Activated B cell treated with CpG ODN at 0.5 μM for 24 hours (primary cell): ENCODE measurements at regions not wholly inside any gene's neighbourhood (a gene's known extent, or its start where the extent isn't known, plus 50 kb on each side); places are given as distances from the start of the nearest gene placed in this dataset.
"Not testable (repeated sequence)": the region's sequence is repeated elsewhere in the genome, so short reads cannot be mapped to it uniquely, and the experiment has no call there.

Experiments
- ATAC-seq: fragments of 200-7000 bp; cut with Tn5 transposase; one replicate; pipeline ENCODE4 v1.10.0; 2021; ENCODE audit warnings: low read depth, mild to moderate bottlenecking, moderate library complexity
- CTCF ChIA-PET: fragments of 350-600 bp; sonication (Branson Sonifier 250); formaldehyde crosslinking; loops from one replicate; lab custom pipeline; 2021; ENCODE audit warnings: antibody characterized with exemption; lab: Charles Lee
- POLR2A ChIA-PET: fragments of 350-600 bp; sonication (Branson Sonifier 250); formaldehyde crosslinking; loops from one replicate; lab custom pipeline; 2021; ENCODE audit warnings: antibody characterized with exemption; lab: Charles Lee
- DNase-seq: peaks from one replicate; pipeline ENCODE4 v3.0.0; 2022
- H3K27ac Mint-ChIP-seq: one replicate; pipeline ENCODE4 v1.8.0; 2020; ENCODE audit warnings: mixed read lengths
- H3K27me3 Mint-ChIP-seq: one replicate; pipeline ENCODE4 v1.8.0; 2021; ENCODE audit warnings: mixed read lengths
- H3K36me3 Mint-ChIP-seq: one replicate; pipeline ENCODE4 v1.8.0; 2021; ENCODE audit warnings: low read depth, mixed read lengths
- H3K4me1 Mint-ChIP-seq: one replicate; pipeline ENCODE4 v1.8.0; 2021; ENCODE audit warnings: mixed read lengths
- H3K4me3 Mint-ChIP-seq: one replicate; pipeline ENCODE4 v1.8.0; 2020; ENCODE audit warnings: mild to moderate bottlenecking, mixed read lengths
- H3K9me3 Mint-ChIP-seq: one replicate; pipeline ENCODE4 v1.8.0; 2020; ENCODE audit warnings: mixed read lengths
- CTCF ChIP-seq: fragments of 200-600 bp; IDR thresholded peaks from one replicate; pipeline ENCODE4 v1.8.0; 2022; ENCODE audit warnings: antibody characterized with exemption, mild to moderate bottlenecking
- intact Hi-C: fragments of 100-400 bp; cut with micrococcal nuclease; formaldehyde crosslinking; loops from one replicate; pipeline ENCODE4 v1.15.1; 2024

DNA sequence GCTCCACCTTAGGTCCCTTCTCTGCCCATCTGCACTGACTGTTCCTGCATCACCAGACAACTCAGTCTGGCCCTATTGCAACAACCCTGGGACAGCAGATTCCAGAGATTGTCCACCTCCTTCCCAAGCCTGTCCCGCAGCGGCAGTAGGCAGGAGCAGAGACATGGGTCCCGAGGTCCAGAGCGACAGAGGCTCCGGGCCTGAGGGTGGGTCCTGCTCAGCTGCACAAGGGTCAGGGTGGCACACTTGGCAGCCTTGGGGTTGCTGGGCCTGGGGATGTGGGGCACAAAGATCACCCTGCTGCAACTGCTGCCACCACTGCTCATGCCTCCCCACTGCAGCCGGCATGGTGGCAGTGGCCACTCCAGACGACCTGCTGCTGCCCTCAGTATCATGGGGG is 674.5 kb downstream of the SH3BGRL start:
- Mint-ChIP-seq H3K27me3 (no peaks in the 10 kb centered on the region), H3K36me3 (no peaks in the 10 kb centered on the region), H3K9me3 (peaks cover 1% of the 10 kb centered on the region), H3K27ac (no peak overlapping the region), H3K4me3 (no peak overlapping the region), H3K4me1 (no peaks in the 10 kb centered on the region)
- TF ChIP-seq CTCF, result no peak
- ATAC-seq (no peak), DNase-seq (no peak)
- ChIA-PET CTCF (no interaction called here), POLR2A (no interaction called here)
- intact Hi-C loops, result no loop called here

DNA sequence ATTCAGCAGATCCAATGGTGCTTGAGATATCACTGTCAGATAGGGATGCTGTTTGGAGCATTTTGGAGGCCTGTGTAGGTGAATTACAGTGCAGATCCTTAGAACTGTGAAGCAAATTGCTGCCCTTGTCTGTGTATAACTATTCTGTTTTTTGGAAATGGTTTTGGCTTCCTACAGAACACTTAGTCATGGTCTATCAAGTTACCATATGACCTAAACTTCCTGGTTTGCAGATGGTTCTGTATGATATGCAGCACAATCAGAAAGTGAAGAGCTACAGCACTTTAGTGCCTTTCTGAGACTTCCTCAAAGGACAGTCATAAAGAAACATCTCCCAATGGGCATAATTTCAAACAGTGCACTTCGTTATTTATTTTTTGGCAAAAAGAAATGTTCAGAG is 688.6 kb downstream of the SH3BGRL start:
- no peak for DNase-seq
- no peak overlapping the region for H3K4me3 Mint-ChIP-seq
- no peak for ATAC-seq
- no peaks in the 10 kb centered on the region for H3K36me3 Mint-ChIP-seq
- POLR2A ChIA-PET, result no interaction called here
- intact Hi-C loops, result no loop called here
- TF ChIP-seq CTCF, result no peak
- no peaks in the 10 kb centered on the region for H3K4me1 Mint-ChIP-seq
- H3K27ac Mint-ChIP-seq, result no peak overlapping the region
- CTCF ChIA-PET, result no interaction called here
- no peaks in the 10 kb centered on the region for H3K27me3 Mint-ChIP-seq
- H3K9me3 Mint-ChIP-seq, result no peaks in the 10 kb centered on the region

GRCh38 chrX:81900522-81900921 is 698.6 kb downstream of the SH3BGRL start:
- H3K27me3 Mint-ChIP-seq, result no peaks in the 10 kb centered on the region
- no peak for ATAC-seq
- no peak for TF ChIP-seq CTCF
- H3K27ac Mint-ChIP-seq, result no peak overlapping the region
- no peaks in the 10 kb centered on the region for H3K4me1 Mint-ChIP-seq
- CTCF ChIA-PET, result no interaction called here
- POLR2A ChIA-PET, result no interaction called here
- no peak for DNase-seq
- H3K9me3 Mint-ChIP-seq, result peaks cover 4% of the 10 kb centered on the region
- intact Hi-C loops, result no loop called here
- no peaks in the 10 kb centered on the region for H3K36me3 Mint-ChIP-seq
- H3K4me3 Mint-ChIP-seq, result no peak overlapping the region

- intact Hi-C loops, result no loop called here
- ChIA-PET CTCF (no interaction called here), POLR2A (no interaction called here)
- no peaks in the 10 kb centered on the region for H3K36me3 Mint-ChIP-seq
- peaks cover 6% of the 10 kb centered on the region for H3K9me3 Mint-ChIP-seq
- no peak overlapping the region for H3K27ac Mint-ChIP-seq
- no peak for TF ChIP-seq CTCF
- no peaks in the 10 kb centered on the region for H3K4me1 Mint-ChIP-seq
- H3K27me3 Mint-ChIP-seq, result no peaks in the 10 kb centered on the region
- no peak for DNase-seq
- no peak overlapping the region for H3K4me3 Mint-ChIP-seq
- no peak for ATAC-seq
Observed at GRCh38 chrX:81925812-81926211, 723.9 kb downstream of the SH3BGRL start.

DNA sequence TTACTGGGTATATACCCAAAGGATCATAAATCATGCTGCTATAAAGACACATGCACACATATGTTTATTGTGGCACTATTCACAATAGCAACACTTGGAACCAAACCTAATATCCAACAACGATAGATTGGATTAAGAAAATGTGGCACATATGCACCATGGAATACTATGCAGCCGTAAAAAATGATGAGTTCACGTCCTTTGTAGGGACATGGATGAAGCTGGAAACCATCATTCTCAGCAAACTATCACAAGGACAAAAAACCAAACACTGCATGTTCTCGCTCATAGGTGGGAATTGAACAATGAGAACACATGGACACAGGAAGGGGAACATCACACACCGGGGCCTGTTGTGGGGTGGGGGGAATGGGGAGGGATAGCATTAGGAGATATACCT is 744.0 kb downstream of the SH3BGRL start:
- H3K27ac Mint-ChIP-seq, H3K4me3 Mint-ChIP-seq, H3K27me3 Mint-ChIP-seq, CTCF ChIA-PET, DNase-seq, H3K9me3 Mint-ChIP-seq, H3K36me3 Mint-ChIP-seq, ATAC-seq, H3K4me1 Mint-ChIP-seq, intact Hi-C loops, POLR2A ChIA-PET: not testable (repeated sequence)

- CTCF ChIA-PET, result no interaction called here
- no peak for DNase-seq
Observed at GRCh38 chrX:81957318-81957717, 755.4 kb downstream of the SH3BGRL start.

More at GRCh38 chrX:81957318-81957717, 755.4 kb downstream of the SH3BGRL start:
- Mint-ChIP-seq H3K4me3 (no peak overlapping the region), H3K27ac (no peak overlapping the region), H3K36me3 (no peaks in the 10 kb centered on the region), H3K4me1 (no peaks in the 10 kb centered on the region), H3K27me3 (no peaks in the 10 kb centered on the region), H3K9me3 (no peaks in the 10 kb centered on the region)
- intact Hi-C loops, result no loop called here
- POLR2A ChIA-PET, result no interaction called here
- TF ChIP-seq CTCF, result no peak
- no peak for ATAC-seq
